ENCODE measurements at regions not wholly inside any gene's neighbourhood (a gene's known extent, or its start where the extent isn't known, plus 50 kb on each side); places are given as distances from the start of the nearest gene placed in this dataset.

GRCh38 chr9:17024129-17024528, 110.7 kb upstream of the CNTLN start:
- Histone ChIP-seq H3K4me3 (ENCODE audit: low read depth in 1 of 3, low read length in 3 of 3) (no peak overlapping the region), H3K9ac (ENCODE audit: low read depth in 1 of 2, low read length in 2 of 2) (no peak overlapping the region), H3K27ac (ENCODE audit: low read depth in 1 of 2, low read length in 2 of 2) (no peak overlapping the region), H3K4me1 (ENCODE audit: control insufficient read depth in 4 of 4, insufficient read depth in 4 of 4, low read length in 3 of 4) (no peaks in the 10 kb centered on the region), H3K36me3 (ENCODE audit: control insufficient read depth in 4 of 4, insufficient read depth in 3 of 4, low read depth in 1 of 4, low read length in 3 of 4) (no peaks in the 10 kb centered on the region), H3K27me3 (ENCODE audit: control insufficient read depth in 4 of 4, insufficient read depth in 4 of 4, low read length in 3 of 4) (no peaks in the 10 kb centered on the region), H3K9me3 (ENCODE audit: control insufficient read depth in 4 of 4, low read length in 3 of 4) (no peaks in the 10 kb centered on the region)
- WGBS, result 86% methylated on average over 2 of the region's 2 CpGs
- TF ChIP-seq RAD21 (IDR thresholded peaks at IDR 0.05) (no peak), GABPA (IDR thresholded peaks at IDR 0.05 in 1 of 2, conservative IDR thresholded peaks at IDR 0.05 in 1 of 2) (no peak), HNF4G (IDR thresholded peaks at IDR 0.05) (no peak), CTCF (IDR thresholded peaks at IDR 0.05; ENCODE audit: low read depth, low read length, missing input control) (no peak), TAF1 (conservative IDR thresholded peaks at IDR 0.05) (no peak), YY1 (IDR thresholded peaks at IDR 0.05) (no peak), RXRA (IDR thresholded peaks at IDR 0.05) (no peak), NR2F2 (IDR thresholded peaks at IDR 0.05) (no peak), JUND (IDR thresholded peaks at IDR 0.05) (no peak), EGR1 (IDR thresholded peaks at IDR 0.05; ENCODE audit: low read depth in 2 of 2) (no peak), SP1 (IDR thresholded peaks at IDR 0.05) (no peak), FOXA1 (IDR thresholded peaks at IDR 0.05) (no peak), HNF4A (conservative IDR thresholded peaks at IDR 0.05) (no peak)
- DNase-seq (ENCODE audit: low spot score), result no peak

GRCh38 chr9:17021387-17021970, 113.4 kb upstream of the CNTLN start:
- H3K4me3 ChIP-seq (ENCODE audit: low read depth in 1 of 3, low read length in 3 of 3), result no peak overlapping the region
- 72% methylated on average over 1 of the region's 1 CpG for WGBS
- H3K4me1 ChIP-seq (ENCODE audit: control insufficient read depth in 4 of 4, insufficient read depth in 4 of 4, low read length in 3 of 4), result no peaks in the 10 kb centered on the region
- no peaks in the 10 kb centered on the region for H3K9me3 ChIP-seq (ENCODE audit: control insufficient read depth in 4 of 4, low read length in 3 of 4)
- H3K27ac ChIP-seq (ENCODE audit: low read depth in 1 of 2, low read length in 2 of 2), result no peak overlapping the region
- DNase-seq (ENCODE audit: low spot score), result no peak
- no peaks in the 10 kb centered on the region for H3K27me3 ChIP-seq (ENCODE audit: control insufficient read depth in 4 of 4, insufficient read depth in 4 of 4, low read length in 3 of 4)
- no peaks in the 10 kb centered on the region for H3K36me3 ChIP-seq (ENCODE audit: control insufficient read depth in 4 of 4, insufficient read depth in 3 of 4, low read depth in 1 of 4, low read length in 3 of 4)
- no peak overlapping the region for H3K9ac ChIP-seq (ENCODE audit: low read depth in 1 of 2, low read length in 2 of 2)
- TF ChIP-seq REST (IDR thresholded peaks at IDR 0.05) (no peak), TAF1 (conservative IDR thresholded peaks at IDR 0.05) (no peak), YY1 (IDR thresholded peaks at IDR 0.05) (no peak), SP1 (IDR thresholded peaks at IDR 0.05) (no peak), RXRA (IDR thresholded peaks at IDR 0.05) (no peak), MAX (IDR thresholded peaks at IDR 0.05) (no peak), FOXA1 (IDR thresholded peaks at IDR 0.05) (no peak), EGR1 (IDR thresholded peaks at IDR 0.05; ENCODE audit: low read depth in 2 of 2) (no peak), ATF3 (IDR thresholded peaks at IDR 0.05) (no peak), JUND (IDR thresholded peaks at IDR 0.05) (no peak), NR2F2 (IDR thresholded peaks at IDR 0.05) (no peak)
